Transverse colon (tissue), 4 donors: ENCODE measurements at regions not wholly inside any gene's neighbourhood (a gene's known extent, or its start where the extent isn't known, plus 50 kb on each side); places are given as distances from the start of the nearest gene placed in this dataset.

Source experiments
- CTCF ChIP-seq, 5 experiments: fragments of 200-600 bp in 3 of 5; fragments of 450-650 bp in 2 of 5; sonication (generic) in 3 of 5; IDR thresholded peaks; 1 replicate in 2 of 5; 2 replicates in 3 of 5; pipeline ENCODE4 v1.5.1; 2016 to 2017; ENCODE audit warnings: antibody characterized with exemption in 5 of 5, inconsistent platforms in 3 of 5, mild to moderate bottlenecking in 2 of 5, moderate library complexity in 1 of 5
- POLR2A ChIP-seq: fragments of 450-650 bp; IDR thresholded peaks from one replicate; pipeline ENCODE4 v1.6.1; 2016; ENCODE audit warnings: antibody characterized with exemption, mild to moderate bottlenecking, moderate library complexity
- POLR2AphosphoS5 ChIP-seq, 3 donors: sonication (generic); formaldehyde crosslinking; IDR thresholded peaks; one replicate each; pipeline ENCODE4 v1.6.1; 2016; ENCODE audit warnings: antibody characterized with exemption in 3 of 3

GRCh38 chr1:58949551-58950220, 165.8 kb upstream of the JUN start:
- TF ChIP-seq CTCF (IDR thresholded peaks at IDR 0.05) (no peak), POLR2AphosphoS5 (IDR thresholded peaks at IDR 0.05) (no peak), POLR2A (no peak)
